ENCODE measurements at regions not wholly inside any gene's neighbourhood (a gene's known extent, or its start where the extent isn't known, plus 50 kb on each side); places are given as distances from the start of the nearest gene placed in this dataset.

DNA sequence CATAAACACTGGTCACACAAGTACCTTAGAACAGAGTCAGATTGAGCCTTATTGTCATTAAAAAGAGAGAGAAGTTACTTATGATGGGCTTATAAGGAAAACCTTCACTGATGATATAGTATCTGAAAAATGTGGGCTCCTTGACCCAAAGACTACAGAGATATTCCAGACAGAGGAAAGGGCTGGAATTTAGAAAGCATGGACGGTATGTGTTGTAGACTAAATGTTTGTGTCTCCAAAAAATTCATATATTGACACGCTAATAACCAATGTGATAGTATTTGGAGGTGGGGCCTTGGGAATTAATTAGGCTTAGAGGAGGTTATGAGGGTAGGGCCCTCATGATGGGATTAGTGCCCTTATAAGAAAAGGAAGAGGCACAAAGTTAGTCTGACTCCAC is 61.0 kb upstream of the DAZL start:
- ChIA-PET POLR2A (interaction anchor here (0.7 kb wide), 1 partner anchor 1052 kb away, joined by 3 read pairs; no protein-coding TSS in a partner anchor), RAD21 (ENCODE audit: unreplicated experiment) (no interaction called here), SMC1A (ENCODE audit: uncharacterized antibody, unreplicated experiment) (no interaction called here), CTCF (interaction anchor here (1.7 kb wide), 1 partner anchor 31 kb away, joined by 3 read pairs; no protein-coding TSS in a partner anchor)
- Histone ChIP-seq H2AFZ (ENCODE audit: control insufficient read depth, low read depth, low read length) (no peak overlapping the region), H3K9ac (ENCODE audit: control insufficient read depth, insufficient read depth, low read length) (no peak overlapping the region), H3K27ac (ENCODE audit: control insufficient read depth, insufficient read depth) (no peak overlapping the region), H3K27me3 (replicated peaks in 1 of 2; ENCODE audit: control insufficient read depth in 2 of 2, insufficient read depth in 2 of 2, low read length in 1 of 2) (0 out of 4 replicates have a peak, but pooled peaks cover 0 to 3% of the 10 kb centered on the region in 2 experiments), H4K20me1 (ENCODE audit: control insufficient read depth, insufficient read depth) (no peaks in the 10 kb centered on the region), H3K4me1 (ENCODE audit: control insufficient read depth, insufficient read depth, low read length) (no peaks in the 10 kb centered on the region), H3K36me3 (ENCODE audit: control insufficient read depth in 2 of 2, insufficient read depth in 2 of 2, low read length in 1 of 2) (no peaks in the 10 kb centered on the region), H3K4me3 (no peak overlapping the region), H3K9me3 (replicated peaks; ENCODE audit: control insufficient read depth, insufficient read depth, low read length) (no peaks in the 10 kb centered on the region; the same call in 2 of the 3 replicates), H3K79me2 (ENCODE audit: control insufficient read depth, insufficient read depth, low read length) (no peaks in the 10 kb centered on the region), H3K4me2 (ENCODE audit: control insufficient read depth, insufficient read depth) (no peak overlapping the region)
- DNase-seq (ENCODE audit: low read depth, low spot score), result no peak
- intact Hi-C loops (cut with micrococcal nuclease; ENCODE audit: unreplicated experiment) (no loop called here), in situ Hi-C loops (cut with MboI) (no loop called here)
- 50% methylated on average over 2 of the region's 2 CpGs for WGBS (ENCODE audit: insufficient coverage, insufficient replicate concordance, low lambda C conversion rate, missing lambda C conversion rate)
- TF ChIP-seq RB1 (IDR thresholded peaks at IDR 0.05; ENCODE audit: borderline replicate concordance), result no peak
- TF ChIP-seq ZNF274 (IDR thresholded peaks at IDR 0.05; ENCODE audit: insufficient read depth, insufficient read length), result no peak
- TF ChIP-seq, protein P1, sequence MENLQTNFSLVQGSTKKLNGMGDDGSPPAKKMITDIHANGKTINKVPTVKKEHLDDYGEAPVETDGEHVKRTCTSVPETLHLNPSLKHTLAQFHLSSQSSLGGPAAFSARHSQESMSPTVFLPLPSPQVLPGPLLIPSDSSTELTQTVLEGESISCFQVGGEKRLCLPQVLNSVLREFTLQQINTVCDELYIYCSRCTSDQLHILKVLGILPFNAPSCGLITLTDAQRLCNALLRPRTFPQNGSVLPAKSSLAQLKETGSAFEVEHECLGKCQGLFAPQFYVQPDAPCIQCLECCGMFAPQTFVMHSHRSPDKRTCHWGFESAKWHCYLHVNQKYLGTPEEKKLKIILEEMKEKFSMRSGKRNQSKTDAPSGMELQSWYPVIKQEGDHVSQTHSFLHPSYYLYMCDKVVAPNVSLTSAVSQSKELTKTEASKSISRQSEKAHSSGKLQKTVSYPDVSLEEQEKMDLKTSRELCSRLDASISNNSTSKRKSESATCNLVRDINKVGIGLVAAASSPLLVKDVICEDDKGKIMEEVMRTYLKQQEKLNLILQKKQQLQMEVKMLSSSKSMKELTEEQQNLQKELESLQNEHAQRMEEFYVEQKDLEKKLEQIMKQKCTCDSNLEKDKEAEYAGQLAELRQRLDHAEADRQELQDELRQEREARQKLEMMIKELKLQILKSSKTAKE (IDR thresholded peaks at IDR 0.05; ENCODE audit: low read depth, poor library complexity, severe bottlenecking), result no peak
- TF ChIP-seq NR2F1 (conservative IDR thresholded peaks at IDR 0.05), result no peak
- TF ChIP-seq, protein P2, sequence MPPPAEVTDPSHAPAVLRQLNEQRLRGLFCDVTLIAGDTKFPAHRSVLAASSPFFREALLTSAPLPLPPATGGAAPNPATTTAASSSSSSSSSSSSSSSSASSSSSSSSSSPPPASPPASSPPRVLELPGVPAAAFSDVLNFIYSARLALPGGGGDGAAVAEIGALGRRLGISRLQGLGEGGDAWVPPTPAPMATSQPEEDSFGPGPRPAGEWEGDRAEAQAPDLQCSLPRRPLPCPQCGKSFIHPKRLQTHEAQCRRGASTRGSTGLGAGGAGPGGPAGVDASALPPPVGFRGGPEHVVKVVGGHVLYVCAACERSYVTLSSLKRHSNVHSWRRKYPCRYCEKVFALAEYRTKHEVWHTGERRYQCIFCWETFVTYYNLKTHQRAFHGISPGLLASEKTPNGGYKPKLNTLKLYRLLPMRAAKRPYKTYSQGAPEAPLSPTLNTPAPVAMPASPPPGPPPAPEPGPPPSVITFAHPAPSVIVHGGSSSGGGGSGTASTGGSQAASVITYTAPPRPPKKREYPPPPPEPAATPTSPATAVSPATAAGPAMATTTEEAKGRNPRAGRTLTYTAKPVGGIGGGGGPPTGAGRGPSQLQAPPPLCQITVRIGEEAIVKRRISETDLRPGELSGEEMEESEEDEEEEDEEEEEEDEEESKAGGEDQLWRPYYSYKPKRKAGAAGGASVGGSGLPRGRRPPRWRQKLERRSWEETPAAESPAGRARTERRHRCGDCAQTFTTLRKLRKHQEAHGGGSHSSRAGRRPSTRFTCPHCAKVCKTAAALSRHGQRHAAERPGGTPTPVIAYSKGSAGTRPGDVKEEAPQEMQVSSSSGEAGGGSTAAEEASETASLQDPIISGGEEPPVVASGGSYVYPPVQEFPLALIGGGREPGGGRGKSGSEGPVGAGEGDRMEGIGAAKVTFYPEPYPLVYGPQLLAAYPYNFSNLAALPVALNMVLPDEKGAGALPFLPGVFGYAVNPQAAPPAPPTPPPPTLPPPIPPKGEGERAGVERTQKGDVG (CRISPR knock-in tag; IDR thresholded peaks at IDR 0.05), result no peak
- TF ChIP-seq ZSCAN29 (IDR thresholded peaks at IDR 0.05), result no peak
- TF ChIP-seq, protein P3, sequence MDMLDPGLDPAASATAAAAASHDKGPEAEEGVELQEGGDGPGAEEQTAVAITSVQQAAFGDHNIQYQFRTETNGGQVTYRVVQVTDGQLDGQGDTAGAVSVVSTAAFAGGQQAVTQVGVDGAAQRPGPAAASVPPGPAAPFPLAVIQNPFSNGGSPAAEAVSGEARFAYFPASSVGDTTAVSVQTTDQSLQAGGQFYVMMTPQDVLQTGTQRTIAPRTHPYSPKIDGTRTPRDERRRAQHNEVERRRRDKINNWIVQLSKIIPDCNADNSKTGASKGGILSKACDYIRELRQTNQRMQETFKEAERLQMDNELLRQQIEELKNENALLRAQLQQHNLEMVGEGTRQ (IDR thresholded peaks at IDR 0.05; ENCODE audit: borderline replicate concordance, low read depth, low read length), result no peak
- TF ChIP-seq CBX5 (IDR thresholded peaks at IDR 0.05; ENCODE audit: low read depth), result no peak
- TF ChIP-seq, protein P4, sequence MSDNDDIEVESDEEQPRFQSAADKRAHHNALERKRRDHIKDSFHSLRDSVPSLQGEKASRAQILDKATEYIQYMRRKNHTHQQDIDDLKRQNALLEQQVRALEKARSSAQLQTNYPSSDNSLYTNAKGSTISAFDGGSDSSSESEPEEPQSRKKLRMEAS (IDR thresholded peaks at IDR 0.05; ENCODE audit: low read depth, low read length), result no peak
- TF ChIP-seq, protein P5, sequence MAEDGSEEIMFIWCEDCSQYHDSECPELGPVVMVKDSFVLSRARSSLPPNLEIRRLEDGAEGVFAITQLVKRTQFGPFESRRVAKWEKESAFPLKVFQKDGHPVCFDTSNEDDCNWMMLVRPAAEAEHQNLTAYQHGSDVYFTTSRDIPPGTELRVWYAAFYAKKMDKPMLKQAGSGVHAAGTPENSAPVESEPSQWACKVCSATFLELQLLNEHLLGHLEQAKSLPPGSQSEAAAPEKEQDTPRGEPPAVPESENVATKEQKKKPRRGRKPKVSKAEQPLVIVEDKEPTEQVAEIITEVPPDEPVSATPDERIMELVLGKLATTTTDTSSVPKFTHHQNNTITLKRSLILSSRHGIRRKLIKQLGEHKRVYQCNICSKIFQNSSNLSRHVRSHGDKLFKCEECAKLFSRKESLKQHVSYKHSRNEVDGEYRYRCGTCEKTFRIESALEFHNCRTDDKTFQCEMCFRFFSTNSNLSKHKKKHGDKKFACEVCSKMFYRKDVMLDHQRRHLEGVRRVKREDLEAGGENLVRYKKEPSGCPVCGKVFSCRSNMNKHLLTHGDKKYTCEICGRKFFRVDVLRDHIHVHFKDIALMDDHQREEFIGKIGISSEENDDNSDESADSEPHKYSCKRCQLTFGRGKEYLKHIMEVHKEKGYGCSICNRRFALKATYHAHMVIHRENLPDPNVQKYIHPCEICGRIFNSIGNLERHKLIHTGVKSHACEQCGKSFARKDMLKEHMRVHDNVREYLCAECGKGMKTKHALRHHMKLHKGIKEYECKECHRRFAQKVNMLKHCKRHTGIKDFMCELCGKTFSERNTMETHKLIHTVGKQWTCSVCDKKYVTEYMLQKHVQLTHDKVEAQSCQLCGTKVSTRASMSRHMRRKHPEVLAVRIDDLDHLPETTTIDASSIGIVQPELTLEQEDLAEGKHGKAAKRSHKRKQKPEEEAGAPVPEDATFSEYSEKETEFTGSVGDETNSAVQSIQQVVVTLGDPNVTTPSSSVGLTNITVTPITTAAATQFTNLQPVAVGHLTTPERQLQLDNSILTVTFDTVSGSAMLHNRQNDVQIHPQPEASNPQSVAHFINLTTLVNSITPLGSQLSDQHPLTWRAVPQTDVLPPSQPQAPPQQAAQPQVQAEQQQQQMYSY (CRISPR knock-in tag; IDR thresholded peaks at IDR 0.05), result no peak
- no peak for TF ChIP-seq CREB1 (IDR thresholded peaks at IDR 0.05; ENCODE audit: low read depth)
- no peak for TF ChIP-seq SIX5 (IDR thresholded peaks at IDR 0.05; ENCODE audit: low read depth, low read length, severe bottlenecking)
- no peak for TF ChIP-seq CHD1 (IDR thresholded peaks at IDR 0.05; ENCODE audit: low read depth, low read length)
- TF ChIP-seq CHD4 (IDR thresholded peaks at IDR 0.05), result no peak
- no peak for ATAC-seq
- FAIRE-seq, result no peak
- no TSS peak for BruUV-seq (replicated peaks)
